GM21576 (cell line): ENCODE measurements at regions not wholly inside any gene's neighbourhood (a gene's known extent, or its start where the extent isn't known, plus 50 kb on each side); places are given as distances from the start of the nearest gene placed in this dataset.

ENCODE experiments used
- ATAC-seq: cut with Tn5 transposase; IDR thresholded peaks from one replicate; pipeline ENCODE4 v1.9.1; 2021; ENCODE audit warnings: mild to moderate bottlenecking, moderate library complexity; ENCODE audit not compliant: unreplicated experiment

DNA sequence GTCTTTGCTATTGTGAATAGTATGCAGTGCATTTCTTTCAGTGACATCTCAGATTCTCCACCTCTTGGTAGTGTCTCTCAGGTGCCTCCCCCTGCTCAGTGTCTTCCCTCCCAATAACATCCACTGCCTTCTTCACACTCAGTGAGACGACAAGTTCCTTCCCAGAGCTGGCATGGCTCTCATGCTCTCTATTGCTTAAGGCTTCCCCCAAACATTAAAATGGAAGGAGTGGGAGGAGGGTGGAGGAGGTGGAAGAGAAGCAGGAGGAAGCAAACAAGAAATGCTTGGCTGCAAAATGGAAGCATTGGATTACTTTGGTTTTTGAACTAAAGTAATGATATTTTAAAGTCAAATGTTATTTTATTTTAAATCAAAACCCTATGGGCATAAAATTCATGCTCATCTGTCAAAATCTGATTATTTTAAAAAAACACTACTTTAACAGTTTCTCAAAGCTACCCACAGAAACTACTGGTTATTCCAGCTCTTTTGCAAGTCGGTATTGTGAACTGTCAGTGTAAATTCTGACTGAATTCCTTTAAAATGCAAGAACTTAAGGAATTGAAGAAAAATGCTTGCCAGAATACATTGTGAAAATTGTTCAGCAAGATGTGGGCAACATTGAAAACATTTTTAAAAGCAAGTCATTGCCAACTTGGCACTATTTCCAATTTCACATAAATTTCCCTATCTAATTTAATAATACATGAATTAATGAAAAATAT is 727.6 kb upstream of the ARGLU1 start:
- no peak for ATAC-seq

- ATAC-seq: no peak
Observed at GRCh38 chr13:107293924-107294323, 726.0 kb upstream of the ARGLU1 start.

- ATAC-seq: no peak
Observed at GRCh38 chr13:107291875-107292274, 723.9 kb upstream of the ARGLU1 start.

DNA sequence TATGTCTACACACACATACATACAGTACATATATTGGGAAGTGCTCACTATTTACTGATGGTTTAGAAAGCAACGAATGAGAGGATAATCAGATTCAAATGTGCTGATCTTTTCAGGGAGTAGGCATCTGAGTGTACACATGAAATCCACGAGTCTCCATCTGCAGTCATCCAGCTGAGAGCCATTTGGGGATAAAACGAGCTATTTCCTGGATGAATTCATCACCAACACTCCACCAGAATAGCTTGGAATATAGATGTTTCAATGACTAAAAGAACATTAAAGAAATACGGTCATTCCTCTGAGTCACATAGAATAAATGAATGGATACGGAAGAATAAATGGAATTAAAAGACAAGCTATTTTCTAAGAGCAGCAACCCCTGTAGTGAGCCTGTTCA is 721.6 kb upstream of the ARGLU1 start:
- no peak for ATAC-seq

GRCh38 chr13:107284173-107284572 is 716.2 kb upstream of the ARGLU1 start:
- ATAC-seq: no peak

GRCh38 chr13:107277911-107278310 is 710.0 kb upstream of the ARGLU1 start:
- no peak for ATAC-seq

DNA sequence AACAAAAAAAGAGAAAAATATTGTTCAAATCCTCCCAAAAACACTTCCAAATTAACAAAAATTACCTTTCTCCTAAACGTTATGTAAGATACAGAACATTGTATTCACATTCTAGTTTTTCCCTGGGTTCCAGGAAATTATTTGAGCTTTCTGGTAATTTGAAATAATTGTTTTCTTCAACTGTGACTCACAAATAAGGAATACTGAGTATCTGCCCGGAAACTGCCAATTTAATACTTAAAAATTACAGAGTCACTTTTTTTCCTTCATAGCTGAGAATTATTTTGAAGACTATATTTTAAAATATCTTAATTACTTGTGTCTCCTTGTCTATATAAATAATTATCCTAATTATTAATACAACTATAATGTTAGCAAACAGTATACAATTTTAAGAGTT is 709.0 kb upstream of the ARGLU1 start:
- no peak for ATAC-seq

DNA sequence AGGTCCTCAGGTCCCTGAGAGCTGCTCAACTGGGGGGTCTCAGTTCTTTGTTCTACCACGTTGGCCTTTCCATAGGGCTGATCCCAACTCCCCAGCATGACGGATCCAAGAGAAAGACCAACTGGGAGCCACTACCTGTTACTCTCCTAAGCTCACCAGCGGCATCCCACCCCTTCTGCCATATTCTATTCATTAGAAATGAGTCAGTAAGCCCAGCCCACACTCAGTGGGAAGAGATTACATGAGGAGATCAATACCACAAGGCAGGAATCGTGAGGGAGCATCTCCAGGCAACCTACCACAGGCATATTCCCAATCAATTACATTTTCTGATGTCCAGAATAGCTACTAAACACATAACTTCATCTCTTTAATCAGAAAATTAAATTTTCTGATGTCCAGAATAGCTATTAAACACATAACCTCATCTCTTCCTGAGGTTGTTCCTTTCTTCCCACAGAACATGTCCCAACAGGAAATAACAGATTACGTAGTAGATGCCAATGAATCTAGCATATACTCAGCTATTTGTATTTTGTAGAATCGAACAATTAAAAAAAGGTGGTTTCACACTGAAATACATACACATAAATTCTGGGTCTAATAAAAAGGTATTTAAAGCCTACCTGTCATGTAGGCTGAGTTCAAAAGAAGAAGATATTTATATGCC is 708.1 kb upstream of the ARGLU1 start:
- ATAC-seq: no peak

GRCh38 chr13:107275312-107275711 is 707.4 kb upstream of the ARGLU1 start:
- ATAC-seq: no peak

DNA sequence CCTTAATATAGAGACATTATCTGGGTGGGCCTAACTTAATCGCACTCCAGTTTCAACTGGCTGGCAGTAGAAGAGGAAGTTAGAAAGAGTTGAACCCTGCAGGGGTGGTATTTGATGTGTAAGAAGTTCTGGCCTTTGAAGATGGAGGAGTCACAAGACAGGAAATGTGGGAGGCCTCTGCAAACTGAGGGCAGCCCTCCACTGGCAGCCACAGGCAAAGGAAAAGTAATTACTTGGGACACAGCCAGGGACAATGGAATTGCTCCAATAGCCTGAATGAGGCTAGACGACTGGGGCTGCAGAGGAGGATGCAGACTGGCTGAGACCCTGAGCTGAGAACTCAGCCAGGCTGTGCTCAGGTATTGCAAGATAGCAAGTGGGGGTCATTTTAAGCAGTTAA is 703.3 kb upstream of the ARGLU1 start:
- ATAC-seq: no peak

DNA sequence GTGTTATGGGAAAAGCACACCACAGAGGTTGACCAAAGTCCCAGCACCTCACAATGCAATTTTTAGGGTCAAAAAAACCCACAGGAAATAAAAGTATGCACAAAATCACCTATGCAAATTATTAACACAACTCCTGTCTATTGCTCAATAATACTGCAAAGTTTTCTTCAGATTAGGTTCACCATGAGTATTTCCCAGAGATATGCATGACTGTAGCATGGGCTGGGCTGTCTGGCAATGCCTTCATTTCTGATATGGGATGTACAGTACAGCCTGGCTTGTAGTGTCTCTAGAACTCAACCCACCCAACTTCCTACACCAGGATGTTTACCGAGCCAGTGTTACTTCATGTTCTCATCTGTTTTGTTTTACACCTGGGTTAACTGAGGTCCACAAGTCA is 698.7 kb upstream of the ARGLU1 start:
- ATAC-seq: no peak

GRCh38 chr13:107258599-107259187 is 690.8 kb upstream of the ARGLU1 start:
- no peak for ATAC-seq

- ATAC-seq: no peak
Observed at GRCh38 chr13:107254392-107254791, 686.5 kb upstream of the ARGLU1 start.

DNA sequence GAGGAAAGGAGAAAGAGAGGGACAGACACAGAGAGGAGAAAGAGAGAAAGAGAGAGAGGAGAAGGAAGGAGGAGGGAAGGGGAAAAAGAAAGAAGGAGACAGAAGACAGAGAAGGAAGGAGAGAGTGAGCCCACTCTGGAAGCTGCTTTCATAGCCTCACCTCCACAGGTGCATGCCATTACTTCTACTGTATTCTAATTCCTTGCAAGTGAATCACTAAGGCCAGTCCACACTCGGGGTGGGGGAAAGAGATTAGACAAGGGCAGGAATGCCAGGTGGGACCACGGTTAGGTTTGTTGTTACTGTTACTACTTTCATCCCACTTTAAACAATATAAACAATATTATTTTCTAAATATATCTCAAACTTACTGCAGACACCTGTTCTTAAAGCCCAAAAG is 684.5 kb upstream of the ARGLU1 start:
- no peak for ATAC-seq

DNA sequence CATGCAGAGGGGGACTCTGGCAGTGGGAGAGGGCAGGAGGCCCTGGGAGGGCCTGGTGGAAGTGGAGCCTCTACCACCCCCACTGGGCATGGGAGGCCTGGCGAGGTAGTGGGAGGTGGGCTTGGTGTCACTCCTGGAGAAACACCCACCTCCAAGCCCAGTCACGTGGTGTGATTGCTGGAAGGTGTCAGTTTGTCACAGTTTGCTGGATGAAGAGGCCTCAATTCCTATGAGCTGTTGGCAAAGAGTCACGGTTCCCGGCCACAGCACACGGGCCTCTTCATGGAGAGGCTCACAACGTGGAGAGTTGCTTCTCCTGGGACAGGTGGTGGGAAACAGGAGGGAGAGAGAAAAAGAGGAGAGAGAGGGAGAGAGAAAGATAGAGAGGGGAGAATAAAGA is 684.1 kb upstream of the ARGLU1 start:
- no peak for ATAC-seq

- ATAC-seq: no peak
Observed at GRCh38 chr13:107251341-107251740, 683.4 kb upstream of the ARGLU1 start.

DNA sequence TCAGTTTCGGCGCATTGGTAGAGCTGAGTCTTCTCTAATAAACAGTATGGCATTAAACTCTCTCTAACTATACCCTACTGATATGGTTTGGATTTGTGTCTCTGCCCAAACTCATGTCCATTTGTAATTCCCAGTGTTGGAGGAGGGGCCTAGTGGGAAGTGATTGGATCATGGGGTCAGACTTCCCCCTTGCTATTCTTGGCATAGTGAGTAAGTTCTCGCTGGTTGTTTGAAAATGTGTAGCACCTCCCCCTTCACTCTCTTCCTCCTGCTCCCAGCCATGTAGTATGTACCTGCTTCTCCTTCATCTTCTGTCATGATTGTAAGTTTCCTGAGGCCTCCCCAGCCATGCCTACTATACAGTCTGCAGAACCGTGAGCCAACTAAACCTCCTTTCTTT is 682.7 kb upstream of the ARGLU1 start:
- no peak for ATAC-seq

DNA sequence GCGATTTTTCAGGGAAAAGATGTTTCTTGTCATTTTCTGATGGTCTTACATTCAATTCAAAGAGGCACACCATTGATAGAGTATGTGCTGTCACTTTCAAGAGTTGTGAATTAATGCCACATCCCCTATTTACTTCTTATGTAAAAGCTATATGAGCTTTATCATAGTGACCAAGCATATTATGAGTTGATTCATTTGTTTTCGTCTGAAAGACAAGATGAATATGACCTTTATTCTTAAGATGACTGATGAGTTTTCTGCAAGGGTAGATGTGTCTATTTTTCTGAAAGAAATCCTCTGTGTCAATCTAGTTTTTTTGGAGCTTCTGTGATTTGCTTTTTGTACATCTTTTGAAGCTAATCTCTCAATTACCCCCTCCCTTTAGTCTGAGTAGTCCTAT is 676.3 kb upstream of the ARGLU1 start:
- no peak for ATAC-seq

- no peak for ATAC-seq
Observed at GRCh38 chr13:107242138-107242537, 674.2 kb upstream of the ARGLU1 start.

DNA sequence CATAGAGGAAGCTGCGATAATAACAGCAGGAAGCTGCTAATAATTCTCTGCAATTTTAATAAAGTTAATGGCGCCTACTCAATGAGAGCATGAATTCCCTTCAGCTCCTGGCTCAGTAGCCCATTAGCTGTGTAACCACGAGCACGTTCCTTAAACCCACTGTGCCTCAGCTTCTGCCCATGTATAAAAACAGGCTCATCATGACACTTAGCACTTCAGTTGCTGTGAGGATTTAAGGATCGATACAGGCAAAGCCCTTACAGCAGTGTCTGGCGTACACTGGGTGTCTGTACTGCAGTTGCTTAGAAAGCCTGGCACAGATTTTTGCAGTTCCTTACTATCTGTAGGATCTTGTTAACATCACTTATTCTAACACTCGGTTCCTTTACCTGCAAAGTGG is 673.4 kb upstream of the ARGLU1 start:
- no peak for ATAC-seq

- no peak for ATAC-seq
Observed at GRCh38 chr13:107239213-107239612, 671.3 kb upstream of the ARGLU1 start.

DNA sequence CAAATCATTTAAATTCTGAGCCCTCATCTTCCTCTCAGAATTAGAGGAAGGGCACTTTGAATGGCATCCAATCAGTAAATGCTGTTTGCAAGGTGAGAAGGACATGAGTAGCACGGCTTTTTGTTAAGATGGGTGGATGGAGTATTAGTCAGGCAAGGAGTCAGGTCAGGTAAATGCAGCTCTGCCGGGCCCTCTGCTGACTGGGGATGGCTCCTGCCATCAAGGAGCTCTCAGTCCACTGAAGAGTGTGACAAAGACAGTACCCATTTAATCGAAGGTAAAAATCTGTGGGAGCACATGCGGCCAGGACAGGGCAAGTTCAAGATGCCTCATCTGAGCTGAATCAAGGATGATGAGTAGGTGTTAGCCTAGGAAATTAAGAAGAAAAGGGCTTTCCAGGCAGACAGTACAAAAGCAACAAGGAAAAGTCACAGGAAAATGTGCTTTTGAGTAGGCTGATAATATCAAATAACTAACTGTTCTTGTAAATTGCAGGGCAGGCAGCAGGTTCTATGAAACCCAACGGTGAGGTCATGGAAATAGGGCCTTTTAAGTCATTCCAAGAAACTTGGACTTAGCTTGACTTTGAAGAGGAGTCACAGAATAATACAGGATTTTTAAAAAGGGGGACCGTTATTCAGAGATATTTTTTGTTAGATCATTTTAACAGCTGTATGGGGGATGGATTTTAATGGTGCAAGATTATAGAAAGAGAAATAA is 670.5 kb upstream of the ARGLU1 start:
- ATAC-seq: no peak
